Inflammatory macrophage (primary cell): ENCODE measurements at regions not wholly inside any gene's neighbourhood (a gene's known extent, or its start where the extent isn't known, plus 50 kb on each side); places are given as distances from the start of the nearest gene placed in this dataset.
A peak's percentile ranks its signal among the peaks of the same experiment; 100 is the strongest.

Experiments
- DNase-seq, 2 donors: peaks; one replicate each; pipeline ENCODE4 v3.0.0-alpha.2; 2020 to 2022

DNA sequence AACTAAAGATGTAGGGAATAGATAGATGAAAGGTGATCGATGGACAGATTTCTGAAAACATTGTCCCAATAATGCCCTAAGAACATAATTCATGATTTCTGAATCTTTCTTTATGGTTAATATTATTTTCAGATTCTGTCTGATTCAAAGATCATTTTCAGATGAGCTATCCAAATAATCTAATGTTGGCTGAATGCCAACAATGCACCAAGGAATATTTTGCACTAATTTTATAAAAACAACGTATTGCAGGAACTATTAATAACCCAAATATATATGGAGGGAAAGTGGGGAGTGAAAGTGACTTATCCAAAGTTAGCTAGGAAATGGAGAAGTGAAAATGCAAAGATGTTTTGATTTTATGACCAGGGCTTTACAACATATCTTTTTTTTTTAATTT is 1675.5 kb downstream of the STIM2 start:
- no peak for DNase-seq

DNA sequence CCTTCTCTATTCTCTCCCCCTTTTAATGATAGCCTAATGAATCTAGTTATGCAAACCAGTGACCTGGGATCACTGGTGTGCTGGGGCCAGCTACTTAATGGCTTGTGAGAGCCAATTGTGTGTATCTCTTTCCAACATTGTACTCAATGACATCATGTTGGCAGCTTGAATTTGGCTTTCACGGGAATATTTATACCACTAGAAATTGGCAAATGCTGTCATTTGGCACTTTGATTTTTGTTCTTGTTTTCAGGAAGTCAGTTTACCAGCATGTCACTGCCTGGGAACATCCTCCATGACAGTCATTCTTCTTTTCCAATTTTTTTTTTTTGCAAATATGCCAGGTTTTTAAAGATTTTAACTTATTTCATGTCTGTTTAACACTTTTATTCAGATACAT is 1685.3 kb downstream of the STIM2 start:
- no peak for DNase-seq

DNA sequence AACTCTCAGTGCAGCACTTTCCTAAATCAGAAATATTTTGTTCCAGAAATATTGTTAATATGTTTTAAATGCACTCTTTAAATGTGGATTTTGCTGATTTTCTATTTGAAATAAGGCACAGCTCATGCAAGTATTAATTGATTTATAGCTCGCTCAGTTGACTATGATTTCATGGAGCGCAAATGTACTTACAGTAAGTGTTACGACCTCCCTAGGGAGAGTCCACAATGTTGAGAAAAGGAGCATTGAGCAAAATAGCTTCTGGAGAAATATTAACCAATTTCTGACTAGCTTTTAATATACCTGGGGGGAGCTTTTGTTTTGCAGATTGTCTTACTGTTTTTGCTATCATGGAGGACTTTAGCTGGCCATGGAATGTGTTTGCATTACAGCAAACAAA is 1687.5 kb downstream of the STIM2 start:
- DNase-seq = no peak

DNA sequence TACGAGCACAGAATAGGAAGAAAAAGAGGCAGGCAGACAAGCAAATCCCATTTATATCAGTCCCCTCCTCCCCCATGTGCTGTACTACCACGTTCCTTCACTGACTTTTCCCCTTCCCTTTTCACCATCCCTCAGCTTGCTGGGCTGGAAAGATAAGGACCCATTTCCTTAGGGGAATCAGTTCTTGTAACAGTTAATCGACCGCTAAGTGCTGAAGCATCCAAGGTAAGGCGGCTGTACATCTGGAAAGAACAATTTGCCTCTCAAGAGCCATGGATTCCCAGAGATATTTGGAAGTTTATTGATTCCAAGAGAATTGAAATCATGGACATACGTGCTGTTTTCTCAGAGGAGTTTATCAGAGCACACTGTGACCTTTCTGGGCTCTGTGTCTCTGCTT is 1688.0 kb downstream of the STIM2 start:
- DNase-seq = no peak

DNA sequence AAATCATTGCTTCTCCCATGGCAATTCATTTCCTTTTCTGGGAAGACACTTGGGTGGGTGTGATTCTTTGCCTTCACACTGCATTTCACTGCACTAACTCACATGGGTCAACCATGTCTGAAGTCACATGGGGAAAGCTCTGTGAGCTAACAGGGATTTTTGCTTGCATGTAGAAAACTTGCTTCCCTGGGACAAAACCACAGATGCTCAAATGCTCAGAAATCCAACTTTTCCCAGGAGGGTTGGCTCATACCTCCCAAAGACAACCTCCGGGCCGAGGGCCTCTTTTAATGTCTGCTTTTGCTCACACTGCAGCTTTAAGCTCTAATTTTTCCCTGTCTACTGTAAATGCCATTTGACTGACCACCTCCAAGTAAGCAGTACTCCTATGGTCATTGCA is 1695.2 kb downstream of the STIM2 start:
- no peak for DNase-seq

DNA sequence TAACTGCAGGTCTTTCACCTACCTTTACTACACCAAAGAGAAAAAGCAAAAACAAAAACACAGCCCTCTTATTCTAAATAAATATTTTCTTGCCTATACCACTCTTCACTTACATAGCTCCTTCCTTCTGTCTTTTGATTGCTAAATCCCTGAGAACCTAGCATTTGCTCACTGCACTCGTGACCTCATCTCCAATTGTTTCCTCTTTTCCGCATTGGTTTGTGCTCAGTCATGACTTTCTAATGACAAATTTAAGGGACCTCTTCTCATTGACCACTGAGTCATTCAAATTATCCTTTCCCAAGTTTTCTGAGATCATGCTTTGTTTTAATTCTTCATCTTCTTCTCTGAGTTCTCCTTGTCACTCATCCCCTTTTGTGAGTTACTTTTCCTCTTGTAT is 1697.1 kb downstream of the STIM2 start:
- DNase-seq = peak in 1 of 2 donors; percentile 4

DNA sequence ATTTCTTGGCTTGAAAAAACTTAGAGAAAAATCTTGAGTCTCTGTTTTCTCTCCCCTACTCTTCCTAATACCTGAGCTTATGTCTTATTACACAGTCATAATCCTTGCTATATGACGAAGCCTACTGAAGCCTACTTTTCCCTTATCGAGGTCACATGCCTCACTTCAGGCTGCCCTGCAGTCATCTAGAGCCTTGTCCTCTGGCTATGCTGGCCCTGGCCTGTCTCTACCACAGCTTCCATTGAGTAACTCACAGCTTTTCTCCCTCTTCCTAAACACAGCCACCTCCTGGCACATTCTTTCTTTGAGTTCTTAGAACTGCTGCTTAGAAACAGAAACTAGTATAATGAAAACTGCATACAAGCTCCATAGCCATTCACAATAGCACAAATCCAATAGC is 1698.3 kb downstream of the STIM2 start:
- no peak for DNase-seq

DNA sequence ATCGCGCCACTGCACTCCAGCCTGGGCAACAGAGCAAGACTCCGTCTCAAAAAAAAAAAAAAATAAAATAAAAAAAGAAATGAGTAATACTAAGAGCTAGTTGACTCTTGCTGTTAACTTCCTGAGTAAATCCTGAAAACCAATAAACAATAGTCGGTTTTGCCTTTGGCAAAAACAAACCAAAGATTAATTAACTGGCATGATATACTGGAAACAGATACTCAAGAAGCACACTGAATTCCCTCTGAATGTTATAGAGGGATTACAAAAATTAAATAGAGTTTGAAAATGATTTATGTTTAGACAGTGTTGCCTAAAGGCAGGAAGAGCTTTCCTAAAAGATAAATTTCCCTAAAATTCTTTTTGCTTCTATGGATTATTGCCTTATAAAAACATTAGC is 1702.3 kb downstream of the STIM2 start:
- DNase-seq = no peak

DNA sequence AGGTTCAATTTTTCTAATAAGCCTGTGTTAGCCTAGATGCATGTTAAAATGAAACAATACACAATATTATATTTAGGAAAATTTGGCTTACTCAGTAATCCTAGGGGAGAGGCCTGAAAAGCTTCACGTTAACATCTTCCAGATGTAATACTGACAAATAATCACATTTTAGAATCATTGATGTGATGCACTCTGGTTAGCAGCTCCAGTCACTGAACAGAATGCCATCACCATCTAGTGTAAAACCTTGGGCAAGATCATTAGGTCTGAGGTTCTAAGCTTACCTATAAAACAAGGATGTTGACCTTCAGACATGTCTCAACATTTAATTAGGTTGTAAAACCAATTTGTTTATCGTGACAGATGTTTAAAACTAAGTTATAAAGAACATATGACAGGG is 1704.8 kb downstream of the STIM2 start:
- DNase-seq = no peak

DNA sequence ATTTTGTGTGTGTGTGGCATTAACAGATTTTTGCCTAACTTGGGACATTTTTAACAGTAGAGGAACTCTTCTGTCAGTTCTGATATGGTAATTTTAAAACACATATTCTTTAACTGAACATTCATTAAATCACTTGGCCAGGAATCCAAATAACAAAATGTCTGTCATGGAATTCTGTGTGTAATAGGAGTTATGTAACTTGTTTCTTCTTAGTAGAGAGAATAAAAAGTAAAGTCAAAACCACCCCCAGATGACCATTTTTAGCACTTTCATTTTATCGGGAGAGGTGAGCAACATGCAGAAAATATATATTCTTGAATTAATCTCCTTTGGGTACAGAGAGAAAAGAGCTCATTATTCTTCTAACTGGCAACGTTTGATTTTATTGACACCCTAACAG is 1740.3 kb downstream of the STIM2 start:
- DNase-seq = no peak

DNA sequence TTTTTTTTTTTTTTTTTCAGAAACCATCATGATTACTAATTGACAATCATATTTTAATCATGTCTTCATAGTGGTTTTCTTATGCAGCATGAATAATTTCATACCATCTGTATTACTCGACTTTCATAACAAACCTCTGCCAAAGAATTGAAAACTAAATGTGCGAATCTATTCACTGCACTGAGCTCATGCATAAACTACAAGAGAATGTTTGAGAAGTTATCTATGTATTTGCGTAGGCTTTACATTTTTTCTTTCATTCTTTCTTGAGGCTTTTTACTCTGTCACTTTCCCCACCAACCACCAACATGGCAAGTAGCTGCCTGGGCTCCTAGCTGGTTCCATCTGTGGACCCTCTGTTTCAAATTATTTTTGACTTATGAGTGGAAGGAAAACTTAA is 1761.0 kb downstream of the STIM2 start:
- no peak for DNase-seq

DNA sequence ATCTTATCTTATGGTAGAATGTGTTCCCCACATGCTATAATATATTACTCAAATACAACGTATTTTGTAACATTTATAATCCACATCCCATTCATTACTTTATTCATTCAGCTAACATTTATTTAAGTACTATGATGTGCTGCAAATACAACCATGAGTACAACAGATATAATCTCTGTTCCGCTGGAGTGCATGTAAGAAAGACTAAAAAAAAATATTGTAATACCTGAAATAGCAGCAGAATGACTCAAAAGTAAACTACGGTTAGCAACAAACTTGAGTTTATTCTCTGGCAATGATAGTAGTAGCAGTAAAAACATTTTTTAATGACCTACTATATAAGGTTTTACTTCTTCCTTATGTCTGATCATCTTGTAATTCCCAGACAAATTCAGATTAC is 1776.3 kb downstream of the STIM2 start:
- no peak for DNase-seq

DNA sequence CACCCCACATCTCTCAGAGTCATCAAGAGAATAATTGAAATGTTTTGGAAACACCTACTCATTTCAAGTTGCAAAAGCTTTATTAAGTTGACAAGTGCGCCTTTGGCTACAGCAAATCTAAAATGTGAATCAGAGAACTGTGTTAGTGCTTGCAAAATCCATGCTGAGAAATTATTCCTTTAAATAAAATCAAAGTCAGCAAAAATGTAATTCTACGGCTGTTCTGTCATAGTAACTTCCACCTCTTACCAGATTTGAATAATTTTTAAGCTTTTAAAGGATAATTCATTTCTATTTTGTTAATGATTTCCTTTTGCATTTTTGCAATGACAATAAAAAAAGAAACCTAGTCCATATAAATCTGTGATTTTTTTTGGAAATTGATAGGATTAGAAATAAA is 1779.1 kb downstream of the STIM2 start:
- no peak for DNase-seq

DNA sequence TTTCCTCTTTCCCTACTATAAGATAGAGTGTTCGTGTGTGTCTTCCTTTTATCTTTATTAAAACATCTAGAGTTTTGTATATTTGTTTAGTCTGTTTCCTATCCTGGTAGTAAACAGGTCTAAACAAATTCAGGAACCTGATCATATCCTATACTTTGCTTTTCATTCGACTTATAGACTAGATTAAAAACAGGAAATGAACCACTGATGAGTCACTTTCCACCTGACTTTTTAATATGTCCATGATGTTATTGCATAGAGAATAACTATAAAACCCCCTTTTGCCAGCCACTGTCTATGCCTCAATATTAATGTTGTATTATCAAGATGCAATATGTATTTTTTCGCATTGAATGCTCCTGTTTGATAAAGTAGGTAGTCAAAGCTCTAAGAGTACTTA is 1794.0 kb downstream of the STIM2 start:
- no peak for DNase-seq

DNA sequence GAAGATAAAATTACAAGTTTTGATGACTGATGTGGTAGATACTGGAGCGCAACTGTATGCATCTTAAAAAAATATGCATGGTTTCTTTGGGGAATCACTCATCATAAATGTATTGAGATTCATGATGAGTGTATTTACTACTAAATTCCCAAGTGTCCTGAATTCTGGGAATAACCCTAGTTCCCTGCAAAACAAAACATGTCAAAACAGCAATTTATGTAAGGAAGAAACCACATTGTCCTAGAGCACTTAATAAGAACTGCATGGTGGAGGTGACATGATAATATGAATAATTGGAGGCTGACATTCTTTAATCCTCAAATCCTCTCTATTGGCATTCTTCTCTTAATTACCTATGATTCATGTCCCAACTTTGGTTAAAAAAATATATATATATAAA is 1804.7 kb downstream of the STIM2 start:
- DNase-seq = no peak

DNA sequence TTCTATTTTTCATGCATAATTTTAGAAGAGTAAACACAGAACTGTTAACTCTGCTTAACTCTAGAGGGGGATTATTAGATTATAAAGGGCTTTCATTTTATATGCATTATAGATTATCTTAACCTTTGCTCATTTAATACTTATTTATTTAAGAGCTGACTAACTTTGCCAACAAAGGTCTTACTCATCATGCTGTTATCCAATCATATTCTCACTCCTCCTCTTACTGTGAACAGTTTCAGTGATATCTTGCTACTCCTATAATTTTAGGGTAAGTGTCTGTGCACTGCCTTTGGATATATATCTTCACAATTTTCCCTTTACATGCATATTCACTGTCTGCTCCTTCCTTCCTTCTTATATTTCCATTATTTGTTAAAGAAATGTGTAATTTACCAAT is 1814.9 kb downstream of the STIM2 start:
- no peak for DNase-seq

DNA sequence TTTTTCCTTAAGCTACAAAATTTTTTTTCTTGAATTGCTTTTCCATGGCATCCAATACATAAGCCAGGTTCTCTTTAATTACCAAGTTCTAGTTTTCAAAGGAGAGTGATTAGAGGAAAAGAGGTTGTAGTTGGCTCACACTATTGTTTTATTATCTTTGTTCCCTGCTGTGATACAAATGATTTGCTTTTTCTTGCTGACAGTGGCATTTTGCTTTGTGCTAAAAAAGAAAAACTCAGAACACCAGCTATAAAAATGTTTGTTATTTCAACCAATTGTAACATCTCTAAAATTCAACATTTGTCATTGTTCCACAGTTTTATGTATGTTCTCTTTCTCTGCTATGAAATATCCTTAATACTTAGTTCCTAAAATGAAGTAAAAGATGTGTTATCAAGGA is 1817.2 kb downstream of the STIM2 start:
- DNase-seq = no peak

DNA sequence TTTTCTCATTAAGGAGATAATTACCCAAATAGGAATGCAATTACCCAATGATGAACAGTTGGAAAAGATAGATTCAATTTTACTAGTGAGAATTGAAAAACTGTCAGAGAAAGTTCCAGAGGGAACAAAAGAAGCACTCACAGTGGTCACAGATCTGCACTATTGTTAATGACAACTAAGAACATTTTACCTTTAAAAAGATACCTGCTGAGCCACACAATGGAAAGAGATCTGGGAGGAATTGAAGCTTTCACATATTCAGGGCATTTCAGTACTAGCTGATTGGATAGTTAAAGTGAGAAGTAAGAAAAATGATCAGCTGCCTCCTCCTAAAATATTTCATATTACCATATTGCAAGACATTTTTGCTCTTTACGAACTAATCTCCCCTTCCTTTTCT is 1822.2 kb downstream of the STIM2 start:
- no peak for DNase-seq

DNA sequence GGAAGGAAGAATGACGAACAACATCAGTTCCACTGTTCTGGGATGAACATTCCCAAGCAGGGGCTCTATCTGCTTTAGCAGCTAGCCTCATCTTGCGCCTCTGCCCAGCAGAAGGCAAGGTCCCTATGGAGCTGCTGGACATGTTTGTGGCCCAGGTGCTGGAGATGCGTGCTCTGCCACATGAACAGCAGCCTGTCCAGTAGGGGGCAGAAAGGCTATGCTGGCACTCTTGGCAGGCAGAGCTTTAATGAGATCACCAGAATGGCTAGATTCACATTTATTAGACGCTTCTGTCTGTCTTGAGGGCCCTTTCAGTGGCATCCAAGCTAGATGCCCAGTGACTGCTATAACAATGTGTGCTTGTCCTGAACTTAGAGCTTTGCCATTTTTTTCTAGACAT is 1826.0 kb downstream of the STIM2 start:
- peak in 1 of 2 donors; percentile 5 for DNase-seq

DNA sequence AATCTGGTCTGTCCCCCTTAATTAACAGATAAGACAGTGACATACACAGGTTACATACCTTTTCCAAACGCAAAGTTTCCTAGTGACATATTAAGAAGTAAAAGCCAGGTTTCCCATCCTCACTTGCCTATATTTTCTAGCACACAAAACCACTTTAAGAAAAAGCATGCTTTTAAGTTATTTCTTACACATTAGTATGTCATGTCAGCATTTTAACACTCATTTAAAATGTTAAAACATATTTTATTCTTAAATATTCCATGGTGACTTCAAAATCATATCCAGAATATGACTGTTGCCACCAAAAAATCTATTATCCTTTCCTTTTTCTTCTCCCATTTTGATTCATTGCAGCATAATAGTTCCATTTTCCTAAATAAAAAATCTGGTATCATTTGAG is 1830.2 kb downstream of the STIM2 start:
- no peak for DNase-seq

DNA sequence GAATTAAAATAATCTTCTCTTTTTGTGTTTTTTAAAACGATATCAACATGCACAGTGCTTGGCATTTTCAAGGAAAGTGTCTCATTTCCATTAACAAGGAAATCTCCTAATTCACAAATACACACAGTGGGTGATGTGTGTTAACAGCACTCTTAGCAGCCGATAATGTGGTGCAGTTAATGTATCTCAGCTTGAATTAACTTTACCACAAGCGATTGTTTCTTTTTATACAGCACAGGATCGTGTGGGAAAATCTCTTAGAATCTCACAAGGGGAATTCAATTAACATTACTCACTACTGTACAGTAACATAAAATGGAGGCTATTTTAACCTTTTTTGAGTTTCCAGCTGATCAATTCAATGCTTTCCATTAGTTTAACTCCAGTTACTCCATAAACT is 1841.9 kb downstream of the STIM2 start:
- DNase-seq = no peak

DNA sequence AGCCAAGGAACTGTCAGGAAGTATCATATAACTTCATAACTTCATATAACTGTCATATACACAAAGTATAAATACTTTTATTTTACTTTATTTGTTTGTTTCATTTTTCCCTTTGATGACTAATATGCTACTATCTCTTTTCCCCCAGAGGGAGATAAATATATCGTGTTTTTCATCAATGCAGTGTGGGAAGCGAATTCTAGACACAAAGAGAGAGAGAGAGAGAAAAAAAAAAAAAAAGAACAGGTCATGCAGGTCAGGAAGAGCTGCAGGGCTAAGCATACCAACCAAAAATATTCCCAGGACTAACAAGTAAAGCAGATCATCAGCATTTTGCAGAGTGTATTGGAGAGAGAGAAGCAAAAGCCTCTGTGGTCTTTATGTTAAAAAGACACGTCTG is 1849.2 kb downstream of the STIM2 start:
- DNase-seq = no peak

DNA sequence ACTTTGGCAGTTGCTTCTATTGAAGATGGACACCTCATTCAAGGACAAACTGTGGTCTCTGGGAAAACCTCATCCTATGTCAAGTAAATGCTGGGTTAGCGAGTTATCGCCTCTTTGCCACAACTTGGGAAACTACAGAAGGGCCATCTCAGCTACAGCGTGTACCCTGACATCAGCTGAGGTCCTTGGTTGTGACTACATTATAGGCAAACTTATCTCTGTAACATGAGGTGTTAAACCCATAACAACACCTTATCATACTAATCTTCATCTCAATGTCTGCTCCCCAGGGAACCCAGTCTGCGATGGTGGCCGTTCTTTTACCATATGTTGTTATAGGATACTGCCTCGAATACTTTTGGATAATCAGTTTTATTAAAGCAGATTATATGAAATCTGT is 1862.7 kb downstream of the STIM2 start:
- no peak for DNase-seq

DNA sequence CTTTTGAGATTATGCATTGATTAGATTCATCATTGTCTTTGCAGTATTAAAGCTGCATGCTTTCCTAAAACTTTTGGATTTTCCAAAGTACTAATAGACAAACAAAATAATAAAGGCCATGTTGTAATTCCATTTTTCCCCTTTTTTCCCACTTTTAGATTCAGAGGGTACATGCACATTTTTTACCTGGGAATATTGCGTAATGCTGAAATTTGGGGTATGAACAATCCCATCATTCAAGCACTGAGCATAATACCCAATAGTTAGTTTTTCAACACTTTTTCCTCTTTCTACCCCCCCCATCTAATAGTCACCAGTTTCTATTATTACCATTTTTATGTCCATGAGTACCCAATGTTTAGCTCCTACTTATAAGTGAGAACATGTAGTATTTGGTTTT is 1863.6 kb downstream of the STIM2 start:
- no peak for DNase-seq

DNA sequence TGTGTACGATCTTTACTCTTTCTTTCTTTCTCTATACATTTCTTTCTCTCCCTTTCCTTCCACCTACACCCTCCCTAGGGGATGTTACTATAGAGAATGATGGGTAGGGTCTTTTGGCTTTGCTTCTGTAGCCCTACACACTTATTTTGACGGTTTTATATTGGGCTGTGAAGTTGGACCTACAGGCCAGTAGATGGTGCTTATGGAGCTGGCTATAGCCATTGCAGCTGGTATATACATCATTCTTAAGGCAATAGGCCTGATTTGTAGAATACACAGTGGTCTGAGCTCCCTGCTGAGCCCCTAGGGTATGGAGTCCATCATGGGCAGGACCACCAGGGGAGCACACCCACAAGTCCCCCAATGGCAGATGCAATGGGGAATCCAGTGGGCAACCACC is 1869.7 kb downstream of the STIM2 start:
- no peak for DNase-seq

DNA sequence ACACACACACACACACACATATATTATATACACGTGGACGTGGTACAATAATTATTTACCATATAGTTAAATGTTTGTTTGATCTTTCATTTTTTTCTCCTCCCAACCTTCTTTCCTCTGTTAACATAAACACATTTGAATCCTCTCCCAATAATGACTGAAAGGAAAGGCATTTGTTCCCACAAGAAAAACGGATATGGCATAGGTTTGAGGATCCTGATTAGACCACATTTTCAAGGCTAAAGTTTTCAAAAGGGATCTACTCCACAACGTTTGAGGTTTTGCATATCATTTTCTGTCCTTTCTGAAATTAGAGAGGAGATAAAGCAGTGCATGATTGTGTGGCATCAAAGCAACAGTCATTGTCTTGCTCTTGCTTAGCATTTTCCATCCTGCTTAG is 1883.4 kb downstream of the STIM2 start:
- no peak for DNase-seq
